ENCODE measurements at regions not wholly inside any gene's neighbourhood (a gene's known extent, or its start where the extent isn't known, plus 50 kb on each side); places are given as distances from the start of the nearest gene placed in this dataset.

DNA sequence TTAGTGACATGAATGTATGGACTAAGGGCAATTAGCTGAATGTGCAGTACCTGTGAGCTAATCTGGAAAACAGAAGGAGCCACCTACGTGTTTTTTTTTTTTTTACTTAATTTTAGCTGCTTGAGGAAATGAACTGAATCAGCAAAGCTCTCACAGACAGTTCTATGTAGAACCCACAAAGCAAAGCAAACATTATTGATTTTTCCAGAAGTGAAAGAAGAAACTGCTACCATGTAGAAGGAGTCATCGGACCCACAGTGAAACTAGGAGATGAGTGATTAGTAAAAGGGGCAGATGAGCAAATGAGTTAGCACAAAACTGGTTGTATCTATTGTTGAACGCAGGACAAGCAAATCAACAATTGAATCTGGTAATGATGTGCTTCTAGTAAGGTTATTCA, 94.1 kb upstream of the SLC7A1 start:
- POLR2A ChIA-PET: interaction anchor here (0.7 kb wide), 1 partner anchor 11 kb away, joined by 3 read pairs; no protein-coding TSS in a partner anchor
- no peak for DNase-seq (ENCODE audit: low spot score)
- intact Hi-C loops (cut with micrococcal nuclease; ENCODE audit: unreplicated experiment): no loop called here
- CTCF ChIA-PET (ENCODE audit: unreplicated experiment): no interaction called here
- Histone ChIP-seq H2AFZ (ENCODE audit: low read length) (no peak overlapping the region), H3K4me1 (ENCODE audit: insufficient read depth, low read length, poor library complexity, severe bottlenecking) (no peaks in the 10 kb centered on the region), H3K9me3 (ENCODE audit: low read length) (no peaks in the 10 kb centered on the region), H3K79me2 (ENCODE audit: insufficient read depth, low read depth, low read length) (no peaks in the 10 kb centered on the region), H3K4me3 (ENCODE audit: low read depth, low read length, poor library complexity, severe bottlenecking) (no peak overlapping the region), H3K36me3 (ENCODE audit: insufficient read depth, low read length) (no peaks in the 10 kb centered on the region), H3K27ac (ENCODE audit: low read depth, low read length, poor library complexity, severe bottlenecking) (no peak overlapping the region), H4K20me1 (ENCODE audit: insufficient read depth, low read length) (no peaks in the 10 kb centered on the region), H3K9me2 (ENCODE audit: insufficient read depth, low read length) (no peaks in the 10 kb centered on the region), H3K4me2 (ENCODE audit: low read length) (no peak overlapping the region)
- TF ChIP-seq EZH2phosphoT487 (IDR thresholded peaks at IDR 0.05; ENCODE audit: borderline replicate concordance, low read depth, low read length): no peak
- TF ChIP-seq, protein P1, sequence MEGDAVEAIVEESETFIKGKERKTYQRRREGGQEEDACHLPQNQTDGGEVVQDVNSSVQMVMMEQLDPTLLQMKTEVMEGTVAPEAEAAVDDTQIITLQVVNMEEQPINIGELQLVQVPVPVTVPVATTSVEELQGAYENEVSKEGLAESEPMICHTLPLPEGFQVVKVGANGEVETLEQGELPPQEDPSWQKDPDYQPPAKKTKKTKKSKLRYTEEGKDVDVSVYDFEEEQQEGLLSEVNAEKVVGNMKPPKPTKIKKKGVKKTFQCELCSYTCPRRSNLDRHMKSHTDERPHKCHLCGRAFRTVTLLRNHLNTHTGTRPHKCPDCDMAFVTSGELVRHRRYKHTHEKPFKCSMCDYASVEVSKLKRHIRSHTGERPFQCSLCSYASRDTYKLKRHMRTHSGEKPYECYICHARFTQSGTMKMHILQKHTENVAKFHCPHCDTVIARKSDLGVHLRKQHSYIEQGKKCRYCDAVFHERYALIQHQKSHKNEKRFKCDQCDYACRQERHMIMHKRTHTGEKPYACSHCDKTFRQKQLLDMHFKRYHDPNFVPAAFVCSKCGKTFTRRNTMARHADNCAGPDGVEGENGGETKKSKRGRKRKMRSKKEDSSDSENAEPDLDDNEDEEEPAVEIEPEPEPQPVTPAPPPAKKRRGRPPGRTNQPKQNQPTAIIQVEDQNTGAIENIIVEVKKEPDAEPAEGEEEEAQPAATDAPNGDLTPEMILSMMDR (conservative IDR thresholded peaks at IDR 0.05; ENCODE audit: low read length): no peak
- no TSS peak for BruUV-seq (replicated peaks)

DNA sequence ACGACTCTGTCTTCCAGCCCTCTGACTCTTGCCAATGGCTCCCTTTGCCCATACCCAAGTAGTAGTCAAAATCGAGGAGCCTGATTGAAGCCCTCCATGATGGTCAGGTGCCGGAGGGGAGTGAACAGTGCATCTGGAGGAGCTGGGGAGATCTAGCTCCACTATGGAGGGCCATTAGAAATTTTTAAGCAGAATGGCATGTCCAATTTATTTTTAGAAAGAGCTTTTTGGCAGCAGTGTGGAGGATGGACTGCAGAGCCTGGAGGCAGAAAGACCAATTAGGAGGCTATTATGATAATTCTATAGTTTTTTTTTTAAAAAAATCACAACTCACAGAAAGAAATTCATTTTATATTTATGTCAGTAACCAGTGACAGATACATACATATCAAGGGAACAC, 92.7 kb upstream of the SLC7A1 start:
- Histone ChIP-seq H3K4me2 (ENCODE audit: low read length) (no peak overlapping the region), H3K79me2 (ENCODE audit: insufficient read depth, low read depth, low read length) (no peaks in the 10 kb centered on the region), H3K27ac (ENCODE audit: low read depth, low read length, poor library complexity, severe bottlenecking) (no peak overlapping the region), H3K9me3 (ENCODE audit: low read length) (no peaks in the 10 kb centered on the region), H2AFZ (ENCODE audit: low read length) (no peak overlapping the region), H3K4me1 (ENCODE audit: insufficient read depth, low read length, poor library complexity, severe bottlenecking) (no peaks in the 10 kb centered on the region), H3K4me3 (ENCODE audit: low read depth, low read length, poor library complexity, severe bottlenecking) (no peak overlapping the region), H3K36me3 (ENCODE audit: insufficient read depth, low read length) (no peaks in the 10 kb centered on the region), H3K9me2 (ENCODE audit: insufficient read depth, low read length) (no peaks in the 10 kb centered on the region), H4K20me1 (ENCODE audit: insufficient read depth, low read length) (no peaks in the 10 kb centered on the region)
- no peak for DNase-seq (ENCODE audit: low spot score)
- TF ChIP-seq, protein P1 (conservative IDR thresholded peaks at IDR 0.05; ENCODE audit: low read length): no peak
- no peak for TF ChIP-seq EZH2phosphoT487 (IDR thresholded peaks at IDR 0.05; ENCODE audit: borderline replicate concordance, low read depth, low read length)
- intact Hi-C loops (cut with micrococcal nuclease; ENCODE audit: unreplicated experiment): no loop called here
- CTCF ChIA-PET (ENCODE audit: unreplicated experiment): no interaction called here
- no TSS peak for BruUV-seq (replicated peaks)
- POLR2A ChIA-PET: no interaction called here

DNA sequence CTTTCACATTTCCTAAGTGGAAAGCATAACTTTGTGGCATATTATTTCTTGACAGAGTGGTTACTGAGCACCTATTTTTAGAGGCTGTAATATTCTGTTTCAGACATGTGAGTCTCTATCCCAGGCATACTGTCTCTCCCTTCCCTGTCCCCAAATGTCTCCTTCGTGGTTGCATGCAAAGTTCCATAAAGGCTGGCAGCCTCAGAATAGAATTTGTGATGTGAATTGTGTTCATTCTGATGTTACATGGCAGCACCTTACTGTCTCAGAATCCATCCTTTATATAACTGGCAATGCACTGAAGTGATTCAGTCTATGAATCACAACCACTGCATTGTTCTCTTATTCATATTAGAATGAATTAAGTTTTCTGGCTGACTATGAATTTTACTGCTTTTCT, 89.0 kb upstream of the SLC7A1 start:
- no peak overlapping the region for H2AFZ ChIP-seq (ENCODE audit: low read length)
- H4K20me1 ChIP-seq (ENCODE audit: insufficient read depth, low read length): no peaks in the 10 kb centered on the region
- H3K79me2 ChIP-seq (ENCODE audit: insufficient read depth, low read depth, low read length): no peaks in the 10 kb centered on the region
- no peaks in the 10 kb centered on the region for H3K9me2 ChIP-seq (ENCODE audit: insufficient read depth, low read length)
- no peaks in the 10 kb centered on the region for H3K36me3 ChIP-seq (ENCODE audit: insufficient read depth, low read length)
- BruUV-seq (replicated peaks): no TSS peak
- H3K27ac ChIP-seq (ENCODE audit: low read depth, low read length, poor library complexity, severe bottlenecking): no peak overlapping the region
- no peak overlapping the region for H3K4me2 ChIP-seq (ENCODE audit: low read length)
- no peak for DNase-seq (ENCODE audit: low spot score)
- no peak overlapping the region for H3K4me3 ChIP-seq (ENCODE audit: low read depth, low read length, poor library complexity, severe bottlenecking)
- TF ChIP-seq, protein P1 (conservative IDR thresholded peaks at IDR 0.05; ENCODE audit: low read length): no peak
- TF ChIP-seq EZH2phosphoT487 (IDR thresholded peaks at IDR 0.05; ENCODE audit: borderline replicate concordance, low read depth, low read length): no peak
- CTCF ChIA-PET (ENCODE audit: unreplicated experiment): no interaction called here
- POLR2A ChIA-PET: no interaction called here
- intact Hi-C loops (cut with micrococcal nuclease; ENCODE audit: unreplicated experiment): no loop called here
- H3K9me3 ChIP-seq (ENCODE audit: low read length): no peaks in the 10 kb centered on the region
- H3K4me1 ChIP-seq (ENCODE audit: insufficient read depth, low read length, poor library complexity, severe bottlenecking): no peaks in the 10 kb centered on the region

Measured in OCI-LY7 (cell line).